Aorta (tissue), 5 donors: ENCODE measurements at regions not wholly inside any gene's neighbourhood (a gene's known extent, or its start where the extent isn't known, plus 50 kb on each side); places are given as distances from the start of the nearest gene placed in this dataset.

Experiments used
- ATAC-seq: fragments of 200-7000 bp; cut with Tn5 transposase; one replicate; pipeline ENCODE4 v1.9.1; 2022; ENCODE audit warnings: moderate library complexity; ENCODE audit not compliant: low FRiP score
- DNase-seq, 2 donors: peaks; one replicate each; pipeline ENCODE4 v3.0.0-alpha.2; 2020
- H3K27ac ChIP-seq, 2 donors: one replicate each; pipeline ENCODE4 v1.5.1; 2013; ENCODE audit warnings: low read length in 2 of 2, mild to moderate bottlenecking in 2 of 2, moderate library complexity in 2 of 2, control low read depth in 1 of 2, inconsistent platforms in 1 of 2, low read depth in 1 of 2
- H3K27me3 ChIP-seq, 2 donors: one replicate each; pipeline ENCODE4 v1.6.1; 2013; ENCODE audit warnings: control low read depth in 1 of 2, low read length in 1 of 2, mild to moderate bottlenecking in 1 of 2, moderate library complexity in 1 of 2; ENCODE audit not compliant: insufficient read depth in 2 of 2, control insufficient read depth in 1 of 2
- H3K36me3 ChIP-seq, 2 donors: one replicate each; pipeline ENCODE4 v1.6.1; 2013; ENCODE audit warnings: control low read depth in 1 of 2, low read length in 1 of 2, mild to moderate bottlenecking in 1 of 2; ENCODE audit not compliant: insufficient read depth in 2 of 2, control insufficient read depth in 1 of 2
- H3K4me1 ChIP-seq, 2 donors: one replicate each; pipeline ENCODE4 v1.6.1; 2013; ENCODE audit warnings: low read length in 2 of 2, control low read depth in 1 of 2, mild to moderate bottlenecking in 1 of 2, moderate library complexity in 1 of 2; ENCODE audit not compliant: insufficient read depth in 2 of 2, control insufficient read depth in 1 of 2
- H3K4me3 ChIP-seq, 2 donors: one replicate each; pipeline ENCODE4 v1.5.1; 2013; ENCODE audit warnings: low read length in 2 of 2, control low read depth in 1 of 2, mild to moderate bottlenecking in 1 of 2
- H3K9me3 ChIP-seq: one replicate; pipeline ENCODE4 v1.6.1; 2013; ENCODE audit warnings: mild to moderate bottlenecking, low read length; ENCODE audit not compliant: control insufficient read depth
- whole genome bisulfite sequencing, 2 donors: extraction: QIAGEN DNeasy Blood & Tissue Kit; methylation state at CpG; one replicate each; pipeline ENCODE4 v1.1.7; 2013; 5-methylcytosine and 5-hydroxymethylcytosine counted together
- intact Hi-C, 2 donors: fragments of 100-400 bp; cut with DNase I; formaldehyde crosslinking; loops; one replicate each; pipeline versions ENCODE4 v1.14.2 to v1.15.0; 2022
- donor health status: healthy with polysubstance abuse.
- donor health status: Bipolar disorder and iron deficiency.
- donor health status: DM: no; HTN: no; CAD: no.
- donor health status: DM: no; HTN: no; CAD: no.
- donor health status: DM: yes; HTN: yes; CAD: no.

- Histone ChIP-seq H3K4me1 (no peaks in the 10 kb centered on the region), H3K27ac (no peak overlapping the region), H3K27me3 (no peaks in the 10 kb centered on the region), H3K36me3 (no peaks in the 10 kb centered on the region), H3K9me3 (no peaks in the 10 kb centered on the region), H3K4me3 (no peak overlapping the region)
- no peak for DNase-seq
- 87% methylated on average over 5 of the region's 5 CpGs for WGBS, 2 donors
- intact Hi-C loops = no loop called here
- no peak for ATAC-seq
These were observed 983.6 kb downstream of the VRK1 start for GRCh38 chr14:97780804-97781203.

- intact Hi-C loops = no loop called here
- no peaks in the 10 kb centered on the region for H3K4me1 ChIP-seq
- no peak for DNase-seq
- H3K27me3 ChIP-seq = no peaks in the 10 kb centered on the region
- 79 to 80% methylated on average over 5 of the region's 5 CpGs for WGBS, 2 donors
- ATAC-seq = no peak
- no peaks in the 10 kb centered on the region for H3K9me3 ChIP-seq
- no peak overlapping the region for H3K4me3 ChIP-seq
- H3K27ac ChIP-seq = no peak overlapping the region
- no peaks in the 10 kb centered on the region for H3K36me3 ChIP-seq
These were observed 984.8 kb downstream of the VRK1 start for GRCh38 chr14:97781961-97782360.

- no peak for DNase-seq
- ATAC-seq = no peak
- Histone ChIP-seq H3K36me3 (no peaks in the 10 kb centered on the region), H3K9me3 (no peaks in the 10 kb centered on the region), H3K27me3 (no peaks in the 10 kb centered on the region), H3K4me3 (no peak overlapping the region), H3K27ac (no peak overlapping the region), H3K4me1 (no peaks in the 10 kb centered on the region)
- intact Hi-C loops = no loop called here
- WGBS, 2 donors = 61 to 65% methylated on average over 8 of the region's 8 CpGs
These were observed 985.8 kb downstream of the VRK1 start for GRCh38 chr14:97782871-97783414.

GRCh38 chr14:97785495-97785894 lies 988.3 kb downstream of the VRK1 start:
- H3K27me3 ChIP-seq = no peaks in the 10 kb centered on the region
- H3K36me3 ChIP-seq = no peaks in the 10 kb centered on the region
- WGBS, 2 donors = 95 to 97% methylated on average over 1 of the region's 1 CpG
- no peak overlapping the region for H3K27ac ChIP-seq
- H3K4me1 ChIP-seq = no peaks in the 10 kb centered on the region
- intact Hi-C loops = no loop called here
- no peaks in the 10 kb centered on the region for H3K9me3 ChIP-seq
- ATAC-seq (no peak), DNase-seq (no peak)
- no peak overlapping the region for H3K4me3 ChIP-seq

- Histone ChIP-seq H3K27ac (no peak overlapping the region), H3K4me1 (no peaks in the 10 kb centered on the region), H3K36me3 (no peaks in the 10 kb centered on the region), H3K4me3 (no peak overlapping the region), H3K27me3 (no peaks in the 10 kb centered on the region), H3K9me3 (no peaks in the 10 kb centered on the region)
- DNase-seq (no peak), ATAC-seq (no peak)
- intact Hi-C loops = no loop called here
These were observed 991.2 kb downstream of the VRK1 start for GRCh38 chr14:97788364-97788763.

GRCh38 chr14:97788846-97789526 lies 991.8 kb downstream of the VRK1 start:
- Histone ChIP-seq H3K9me3 (no peaks in the 10 kb centered on the region), H3K36me3 (no peaks in the 10 kb centered on the region), H3K27me3 (no peaks in the 10 kb centered on the region), H3K27ac (no peak overlapping the region), H3K4me1 (no peaks in the 10 kb centered on the region), H3K4me3 (no peak overlapping the region)
- 91% methylated on average over 7 of the region's 7 CpGs for WGBS, 2 donors
- intact Hi-C loops = no loop called here
- DNase-seq (no peak), ATAC-seq (no peak)

GRCh38 chr14:97791072-97791471 lies 993.9 kb downstream of the VRK1 start:
- no peak for DNase-seq
- Histone ChIP-seq H3K27ac (no peak overlapping the region), H3K4me1 (no peaks in the 10 kb centered on the region), H3K27me3 (no peaks in the 10 kb centered on the region), H3K4me3 (no peak overlapping the region), H3K9me3 (no peaks in the 10 kb centered on the region), H3K36me3 (no peaks in the 10 kb centered on the region)
- no peak for ATAC-seq
- 46 to 52% methylated on average over 6 of the region's 6 CpGs for WGBS, 2 donors
- intact Hi-C loops = no loop called here

- intact Hi-C loops = no loop called here
- no peak for ATAC-seq
- no peak overlapping the region for H3K4me3 ChIP-seq
- no peaks in the 10 kb centered on the region for H3K27me3 ChIP-seq
- 87% methylated on average over 8 of the region's 8 CpGs for WGBS, 2 donors
- H3K27ac ChIP-seq = no peak overlapping the region
- H3K4me1 ChIP-seq = no peaks in the 10 kb centered on the region
- no peak for DNase-seq
- H3K36me3 ChIP-seq = no peaks in the 10 kb centered on the region
- H3K9me3 ChIP-seq = no peaks in the 10 kb centered on the region
These were observed 994.7 kb downstream of the VRK1 start for GRCh38 chr14:97791906-97792305.

GRCh38 chr14:97796511-97796910 lies 999.3 kb downstream of the VRK1 start:
- WGBS, 2 donors = 59 to 62% methylated on average over 5 of the region's 5 CpGs

More at GRCh38 chr14:97796511-97796910, 999.3 kb downstream of the VRK1 start:
- Histone ChIP-seq H3K27ac (no peak overlapping the region), H3K27me3 (no peaks in the 10 kb centered on the region), H3K4me1 (no peaks in the 10 kb centered on the region), H3K4me3 (no peak overlapping the region), H3K9me3 (no peaks in the 10 kb centered on the region), H3K36me3 (no peaks in the 10 kb centered on the region)
- ATAC-seq (no peak), DNase-seq (no peak)
- intact Hi-C loops = no loop called here
